GM18526 (cell line): ENCODE measurements at regions not wholly inside any gene's neighbourhood (a gene's known extent, or its start where the extent isn't known, plus 50 kb on each side); places are given as distances from the start of the nearest gene placed in this dataset.

Experiments used
- POLR2A ChIP-seq: IDR thresholded peaks from 3 replicates; pipeline ENCODE4 v1.6.1; 2011; ENCODE audit not compliant: insufficient read length; ENCODE audit errors: extremely low read depth

DNA sequence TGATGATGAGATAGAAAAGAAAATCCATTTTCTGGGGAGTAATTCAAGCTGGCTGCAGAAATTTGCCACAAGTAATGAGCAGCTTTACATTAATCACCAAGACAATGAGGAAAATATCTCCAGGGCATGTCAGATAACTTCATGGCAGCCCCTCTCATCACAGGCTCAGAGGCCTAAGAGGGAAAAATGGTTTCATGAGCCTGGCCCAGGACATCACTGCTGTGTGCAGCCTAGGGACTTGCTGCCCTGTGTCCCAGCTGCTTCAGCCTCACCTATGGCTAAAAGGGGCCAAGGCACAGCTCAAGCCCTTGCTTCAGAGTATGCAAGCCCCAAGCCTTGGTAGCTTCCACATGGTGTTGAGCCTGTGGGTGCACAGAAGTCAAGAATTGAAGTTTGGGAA is 161.7 kb downstream of the OPA1 start:
- TF ChIP-seq POLR2A = no peak

DNA sequence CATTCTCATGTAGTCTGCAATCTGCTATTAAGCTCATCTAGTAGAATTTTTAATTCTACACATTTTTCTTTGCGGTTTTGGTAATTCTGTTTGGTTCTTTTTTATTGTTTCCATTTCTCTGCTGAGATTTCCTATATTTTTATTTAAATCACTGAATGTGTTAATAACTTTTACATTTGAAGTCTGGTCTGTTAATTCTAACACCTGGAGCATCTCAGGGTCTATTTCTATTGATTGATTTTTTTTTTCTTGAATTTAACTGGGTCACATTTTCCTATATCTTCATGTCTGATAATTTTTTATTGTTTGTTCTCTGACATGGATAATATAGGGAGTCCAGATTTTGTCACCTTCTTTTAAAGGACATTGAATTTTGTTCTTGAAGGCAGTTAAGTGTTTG is 163.5 kb downstream of the OPA1 start:
- no peak for TF ChIP-seq POLR2A

DNA sequence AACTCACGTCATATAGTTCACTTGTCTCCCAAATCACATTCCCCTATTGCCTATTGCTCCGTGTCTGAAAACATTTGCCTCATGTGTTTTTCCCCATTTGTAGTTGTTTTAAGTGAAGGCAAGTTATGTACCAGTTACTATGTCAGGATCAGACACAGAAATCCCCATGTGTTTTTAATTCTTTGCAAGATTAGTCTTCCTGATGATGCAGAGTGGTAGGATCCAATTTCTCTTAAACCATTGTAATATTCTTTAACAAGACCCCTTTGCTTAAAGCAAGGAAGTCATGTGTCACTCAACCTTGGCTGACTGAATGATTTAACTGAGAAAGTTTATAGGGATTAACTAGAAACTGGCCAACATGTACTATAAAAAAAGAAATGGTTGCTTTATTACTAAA is 164.4 kb downstream of the OPA1 start:
- no peak for TF ChIP-seq POLR2A

DNA sequence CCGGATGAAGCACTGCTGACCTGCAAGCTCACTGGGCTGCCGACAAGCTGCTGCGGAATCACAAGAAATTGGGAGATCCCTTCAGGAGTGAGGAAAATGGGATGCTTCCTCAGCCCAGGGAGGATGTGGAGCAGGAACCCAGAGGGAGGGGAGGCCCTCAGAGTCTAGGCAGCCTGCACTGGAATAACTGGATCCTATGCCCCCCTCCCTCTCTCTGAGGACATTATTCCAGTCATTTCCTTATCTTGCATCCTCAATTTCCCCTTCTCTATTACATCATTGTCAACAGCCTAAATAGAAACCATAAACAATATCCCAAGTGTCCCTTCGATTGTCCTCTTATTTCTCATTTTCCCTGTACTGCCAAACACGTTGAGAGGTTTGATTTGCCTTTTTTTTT is 169.0 kb downstream of the OPA1 start:
- no peak for TF ChIP-seq POLR2A

DNA sequence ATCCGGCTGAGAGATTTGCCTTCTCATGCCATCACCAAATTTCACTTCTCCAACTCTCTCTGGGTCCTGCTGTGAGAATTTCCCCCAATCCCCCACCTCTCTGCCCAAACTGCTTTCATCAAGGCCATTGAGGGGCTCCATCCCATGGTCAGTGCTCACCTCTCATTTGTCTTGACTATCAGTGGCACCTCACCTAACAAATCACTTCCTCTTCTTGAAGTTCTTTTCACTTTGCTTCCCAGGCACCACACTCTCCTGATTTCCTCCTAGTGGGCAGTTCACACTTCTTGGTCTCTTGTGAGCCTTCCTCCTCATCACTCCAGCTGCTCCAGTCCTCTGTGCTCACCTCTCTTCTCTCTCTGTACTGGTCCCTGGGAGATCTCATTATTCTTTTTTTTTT is 169.6 kb downstream of the OPA1 start:
- TF ChIP-seq POLR2A = no peak

GRCh38 chr3:193764959-193765358 is 172.0 kb downstream of the OPA1 start:
- TF ChIP-seq POLR2A = no peak

GRCh38 chr3:193767353-193768069 is 174.5 kb downstream of the OPA1 start:
- TF ChIP-seq POLR2A = no peak

DNA sequence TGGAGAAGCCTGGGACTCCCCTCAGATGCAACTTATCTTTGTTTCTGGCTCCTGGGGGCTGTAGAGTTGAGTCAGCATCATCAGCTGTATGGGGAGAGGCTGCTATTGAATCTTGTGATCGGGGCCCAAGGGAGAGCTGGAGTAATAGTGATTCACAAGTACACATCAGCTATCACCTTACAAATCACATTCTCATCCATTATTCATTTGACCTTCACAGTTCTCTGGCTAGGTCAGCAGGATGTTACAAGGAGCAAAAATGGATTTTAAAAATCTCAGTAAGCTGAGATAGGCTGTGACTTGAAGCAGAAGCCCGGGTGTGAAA is 175.0 kb downstream of the OPA1 start:
- no peak for TF ChIP-seq POLR2A

DNA sequence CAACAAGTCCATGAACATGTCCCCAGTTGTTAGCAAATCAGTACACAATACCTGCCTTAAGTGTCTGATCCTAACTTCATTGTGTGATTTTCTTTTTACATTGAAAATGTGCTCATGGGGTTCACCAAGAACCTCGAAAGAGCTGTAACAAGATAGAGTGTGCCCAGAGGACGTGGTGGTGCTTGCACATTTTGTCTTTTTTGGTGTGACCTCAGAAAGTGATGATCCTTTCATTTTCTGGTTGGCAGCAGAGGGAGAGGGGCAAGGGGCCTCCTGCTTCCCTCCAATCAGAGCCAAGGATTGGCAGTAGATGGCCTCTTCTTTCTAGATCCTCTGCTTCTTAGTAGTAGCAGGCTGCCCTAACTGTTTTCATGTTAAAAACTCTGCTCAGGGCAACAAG is 176.4 kb downstream of the OPA1 start:
- TF ChIP-seq POLR2A = no peak

- no peak for TF ChIP-seq POLR2A
These were observed 178.1 kb downstream of the OPA1 start for GRCh38 chr3:193771011-193771652.

- TF ChIP-seq POLR2A = no peak
These were observed 178.8 kb downstream of the OPA1 start for GRCh38 chr3:193771653-193772421.

- TF ChIP-seq POLR2A = no peak
These were observed 179.4 kb downstream of the OPA1 start for GRCh38 chr3:193772422-193772763.

DNA sequence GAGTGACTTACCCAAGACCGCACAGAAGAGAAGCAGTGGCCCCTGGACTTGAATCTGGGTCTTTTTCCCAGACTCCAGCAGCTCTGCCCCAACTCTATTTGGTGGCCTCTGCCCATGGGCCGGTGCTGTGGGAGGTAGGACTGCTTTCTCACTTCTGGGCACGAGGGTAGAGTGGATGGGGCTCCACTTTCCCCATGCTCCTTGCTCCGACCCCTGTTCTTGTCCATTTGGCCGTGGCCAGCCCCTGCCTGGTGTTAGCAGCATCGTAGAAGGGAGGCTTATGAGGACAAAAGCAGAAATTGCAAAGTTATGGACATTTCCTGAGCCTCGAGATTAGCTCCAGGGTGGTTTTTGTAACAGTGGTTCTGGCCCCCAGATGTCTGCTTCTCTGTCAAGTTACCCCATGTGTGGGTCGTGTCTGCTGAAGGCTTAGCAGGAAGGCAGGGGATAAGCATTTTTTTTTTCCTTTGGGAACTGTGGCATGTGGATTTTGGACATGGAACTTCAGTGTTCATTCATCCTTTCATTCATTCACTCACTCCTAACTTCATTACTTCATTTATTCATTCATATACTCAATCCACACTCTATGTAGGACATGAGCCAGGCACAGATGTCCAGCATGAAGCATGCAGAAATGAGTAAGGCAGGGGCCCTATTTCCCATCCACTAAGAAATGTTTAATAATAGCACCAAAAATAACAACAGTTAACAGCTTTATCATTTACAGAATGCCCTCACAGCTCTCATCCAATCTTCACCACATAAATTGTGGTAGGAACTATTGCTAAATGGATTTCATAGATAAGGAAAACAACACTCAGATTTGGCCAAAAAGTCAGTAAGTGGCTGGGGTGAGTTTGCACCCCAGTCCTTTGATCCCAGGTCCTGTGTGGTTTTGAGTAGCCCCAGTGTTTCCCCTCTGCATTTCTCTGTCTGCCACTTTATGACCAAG is 180.5 kb downstream of the OPA1 start:
- no peak for TF ChIP-seq POLR2A

DNA sequence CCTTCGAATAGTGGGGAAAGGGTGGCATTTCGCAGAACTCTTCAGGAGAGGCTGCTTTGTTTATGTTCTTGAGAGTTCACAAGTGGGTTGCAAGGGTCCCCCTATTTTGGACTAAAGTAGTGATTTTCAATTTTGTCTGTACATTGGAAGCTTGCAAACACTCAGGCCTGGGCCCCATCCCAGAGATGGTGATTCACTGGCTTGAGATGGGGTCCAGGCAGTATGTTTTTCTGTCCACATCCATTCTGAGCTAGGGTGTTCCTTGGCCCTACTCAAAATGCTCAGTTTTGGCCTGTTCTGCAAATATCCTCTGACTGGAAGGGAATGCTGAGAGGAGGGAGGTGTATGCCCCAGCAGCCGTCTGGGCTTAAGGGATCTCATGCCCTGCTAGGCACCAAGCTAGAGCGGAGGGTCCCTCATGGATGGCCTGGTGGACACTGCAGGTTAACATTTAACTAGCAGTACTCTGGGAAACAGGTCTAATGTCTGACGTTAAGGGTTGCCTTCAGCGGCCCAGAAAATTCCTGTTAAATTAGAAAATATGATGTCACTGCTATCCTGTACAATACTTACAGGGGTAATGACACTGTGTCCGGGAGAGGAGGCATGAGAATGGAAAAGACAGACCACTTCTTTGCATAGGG is 181.4 kb downstream of the OPA1 start:
- no peak for TF ChIP-seq POLR2A

DNA sequence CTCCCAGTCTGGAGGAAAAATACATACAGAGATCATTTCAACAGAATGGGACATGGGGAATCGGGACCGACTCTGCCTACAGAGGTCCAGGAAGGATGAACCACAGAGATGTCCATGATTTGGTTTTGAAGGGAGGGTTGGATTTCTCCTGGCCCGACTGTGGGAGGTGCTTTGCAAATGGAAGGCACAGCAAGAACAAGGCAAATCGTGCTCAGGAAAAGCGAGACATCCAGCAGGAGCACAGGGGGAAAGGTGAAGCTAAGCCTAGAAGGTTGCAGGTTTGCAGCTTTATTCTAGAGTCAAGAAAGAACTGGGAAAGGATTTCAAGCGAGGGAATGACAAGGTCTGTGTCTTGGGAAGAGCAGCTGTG is 181.9 kb downstream of the OPA1 start:
- no peak for TF ChIP-seq POLR2A
